Ovary (tissue), 3 donors: ENCODE measurements at regions not wholly inside any gene's neighbourhood (a gene's known extent, or its start where the extent isn't known, plus 50 kb on each side); places are given as distances from the start of the nearest gene placed in this dataset.

ENCODE experiments used
- POLR2A ChIP-seq: fragments of 450-650 bp; IDR thresholded peaks from one replicate; pipeline ENCODE4 v1.6.1; 2017; ENCODE audit warnings: antibody characterized with exemption, mild to moderate bottlenecking, moderate library complexity
- TF ChIP-seq, protein P1 (sequence below), 3 donors: fragments of 450-650 bp in 2 of 3; fragments of 200-600 bp in 1 of 3; IDR thresholded peaks; one replicate each; pipeline versions ENCODE4 v1.5.1 to v1.8.0; 2016 to 2022; ENCODE audit warnings: antibody characterized with exemption in 3 of 3, mild to moderate bottlenecking in 1 of 3
- donor health status: DM: no; HTN: no; CAD: no.

DNA sequence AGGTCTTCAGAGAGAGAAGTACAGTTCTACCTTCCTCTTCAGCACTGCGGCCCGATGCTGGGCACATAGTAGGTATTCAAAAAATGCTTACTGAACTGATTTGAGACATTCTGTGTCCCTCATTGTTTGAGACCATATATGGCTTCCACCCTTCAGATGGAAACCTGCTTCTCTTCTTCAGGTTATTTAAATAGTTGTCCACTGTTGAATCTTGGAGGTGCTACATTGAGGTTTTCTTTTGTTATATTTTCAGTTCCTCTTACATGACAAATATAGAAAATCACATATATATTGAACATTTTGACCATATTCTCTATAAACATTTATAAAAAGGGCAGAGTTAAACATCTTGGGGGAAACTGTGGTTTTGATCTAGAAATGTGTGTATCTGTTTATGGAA is 200.2 kb upstream of the LRRC3B start:
- no peak for TF ChIP-seq POLR2A
- TF ChIP-seq, protein P1, sequence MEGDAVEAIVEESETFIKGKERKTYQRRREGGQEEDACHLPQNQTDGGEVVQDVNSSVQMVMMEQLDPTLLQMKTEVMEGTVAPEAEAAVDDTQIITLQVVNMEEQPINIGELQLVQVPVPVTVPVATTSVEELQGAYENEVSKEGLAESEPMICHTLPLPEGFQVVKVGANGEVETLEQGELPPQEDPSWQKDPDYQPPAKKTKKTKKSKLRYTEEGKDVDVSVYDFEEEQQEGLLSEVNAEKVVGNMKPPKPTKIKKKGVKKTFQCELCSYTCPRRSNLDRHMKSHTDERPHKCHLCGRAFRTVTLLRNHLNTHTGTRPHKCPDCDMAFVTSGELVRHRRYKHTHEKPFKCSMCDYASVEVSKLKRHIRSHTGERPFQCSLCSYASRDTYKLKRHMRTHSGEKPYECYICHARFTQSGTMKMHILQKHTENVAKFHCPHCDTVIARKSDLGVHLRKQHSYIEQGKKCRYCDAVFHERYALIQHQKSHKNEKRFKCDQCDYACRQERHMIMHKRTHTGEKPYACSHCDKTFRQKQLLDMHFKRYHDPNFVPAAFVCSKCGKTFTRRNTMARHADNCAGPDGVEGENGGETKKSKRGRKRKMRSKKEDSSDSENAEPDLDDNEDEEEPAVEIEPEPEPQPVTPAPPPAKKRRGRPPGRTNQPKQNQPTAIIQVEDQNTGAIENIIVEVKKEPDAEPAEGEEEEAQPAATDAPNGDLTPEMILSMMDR (IDR thresholded peaks at IDR 0.05): no peak
